ENCODE measurements at regions not wholly inside any gene's neighbourhood (a gene's known extent, or its start where the extent isn't known, plus 50 kb on each side); places are given as distances from the start of the nearest gene placed in this dataset.

DNA sequence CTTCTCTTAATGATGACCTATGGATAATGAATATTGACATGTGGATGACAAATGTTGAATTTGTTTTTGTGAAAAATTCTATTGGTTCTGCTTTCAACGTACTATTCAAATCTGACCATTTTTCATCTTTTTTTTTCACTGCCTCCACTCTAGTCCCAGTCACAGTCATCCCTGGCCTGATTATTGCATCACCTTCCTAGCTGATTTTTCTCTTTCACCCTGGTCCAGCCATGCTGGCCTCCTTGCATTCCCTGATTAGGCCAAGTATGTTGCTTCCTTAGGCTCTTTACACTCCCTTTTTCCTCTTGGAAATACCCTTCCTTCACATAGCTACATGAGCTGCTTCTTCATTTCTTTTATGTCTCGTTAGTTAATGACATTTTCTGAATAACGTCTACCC lies 58.1 kb upstream of the MAP9 start:
- TF ChIP-seq EZH2 (IDR thresholded peaks at IDR 0.05; ENCODE audit: insufficient read depth, poor library complexity, severe bottlenecking), result no peak
- TF ChIP-seq EZH2phosphoT487 (IDR thresholded peaks at IDR 0.05; ENCODE audit: insufficient read depth, low read depth), result no peak

All from GM23248 (cell line).